NCI-H1417 (cell line): ENCODE measurements at regions not wholly inside any gene's neighbourhood (a gene's known extent, or its start where the extent isn't known, plus 50 kb on each side); places are given as distances from the start of the nearest gene placed in this dataset.

Experiments
- DNase-seq, 3 experiments: peaks; one replicate each; lab custom pipeline; 2025; lab: John Stamatoyannopoulos, UW

GRCh38 chr12:98423963-98424362 lies 91.4 kb upstream of the TMPO start:
- no peak for DNase-seq

GRCh38 chr12:98424726-98425401 lies 90.5 kb upstream of the TMPO start:
- peak; percentile 48 to 72 (median 52) for DNase-seq

GRCh38 chr12:98425859-98426258 lies 89.5 kb upstream of the TMPO start:
- no peak for DNase-seq

- DNase-seq = no peak
Measured at GRCh38 chr12:98431089-98431488, 84.3 kb upstream of the TMPO start.

GRCh38 chr12:98437166-98437565 lies 78.2 kb upstream of the TMPO start:
- DNase-seq = no peak

- DNase-seq = no peak
Measured at GRCh38 chr12:98437806-98438595, 77.4 kb upstream of the TMPO start.

- no peak for DNase-seq
Measured at GRCh38 chr12:98438656-98439230, 76.6 kb upstream of the TMPO start.

GRCh38 chr12:98439471-98439951 lies 75.9 kb upstream of the TMPO start:
- DNase-seq = no peak

GRCh38 chr12:98439981-98440581 lies 75.3 kb upstream of the TMPO start:
- no peak for DNase-seq

- no peak for DNase-seq
Measured at GRCh38 chr12:98446060-98446459, 69.3 kb upstream of the TMPO start.

GRCh38 chr12:98446682-98447081 lies 68.7 kb upstream of the TMPO start:
- DNase-seq = no peak

- DNase-seq = no peak
Measured at GRCh38 chr12:98449584-98449983, 65.8 kb upstream of the TMPO start.

- DNase-seq = no peak
Measured at GRCh38 chr12:98453070-98453469, 62.3 kb upstream of the TMPO start.

GRCh38 chr12:98453492-98453891 lies 61.9 kb upstream of the TMPO start:
- no peak for DNase-seq

GRCh38 chr12:98456041-98456440 lies 59.3 kb upstream of the TMPO start:
- DNase-seq = no peak

GRCh38 chr12:98456576-98457573 lies 58.5 kb upstream of the TMPO start:
- DNase-seq = peak in 2 of 3 experiments; percentile 23 to 42

- no peak for DNase-seq
Measured at GRCh38 chr12:98464190-98464589, 51.2 kb upstream of the TMPO start.

- no peak for DNase-seq
Measured at GRCh38 chr12:98465505-98465904, 49.9 kb upstream of the TMPO start.
